Loucy (cell line): ENCODE measurements at regions not wholly inside any gene's neighbourhood (a gene's known extent, or its start where the extent isn't known, plus 50 kb on each side); places are given as distances from the start of the nearest gene placed in this dataset.

Experiments used
- EZH2phosphoT487 ChIP-seq: fragments of 200-600 bp; IDR thresholded peaks from 2 replicates; pipeline ENCODE4 v1.6.1; 2018; ENCODE audit warnings: antibody characterized with exemption, mild to moderate bottlenecking, moderate library complexity, borderline replicate concordance
- TF ChIP-seq, protein P1 (sequence below): fragments of 200-600 bp; sonication (generic); conservative IDR thresholded peaks from 2 replicates; pipeline ENCODE4 v1.5.1; 2014; ENCODE audit warnings: mild to moderate bottlenecking, antibody characterized with exemption, low read length

DNA sequence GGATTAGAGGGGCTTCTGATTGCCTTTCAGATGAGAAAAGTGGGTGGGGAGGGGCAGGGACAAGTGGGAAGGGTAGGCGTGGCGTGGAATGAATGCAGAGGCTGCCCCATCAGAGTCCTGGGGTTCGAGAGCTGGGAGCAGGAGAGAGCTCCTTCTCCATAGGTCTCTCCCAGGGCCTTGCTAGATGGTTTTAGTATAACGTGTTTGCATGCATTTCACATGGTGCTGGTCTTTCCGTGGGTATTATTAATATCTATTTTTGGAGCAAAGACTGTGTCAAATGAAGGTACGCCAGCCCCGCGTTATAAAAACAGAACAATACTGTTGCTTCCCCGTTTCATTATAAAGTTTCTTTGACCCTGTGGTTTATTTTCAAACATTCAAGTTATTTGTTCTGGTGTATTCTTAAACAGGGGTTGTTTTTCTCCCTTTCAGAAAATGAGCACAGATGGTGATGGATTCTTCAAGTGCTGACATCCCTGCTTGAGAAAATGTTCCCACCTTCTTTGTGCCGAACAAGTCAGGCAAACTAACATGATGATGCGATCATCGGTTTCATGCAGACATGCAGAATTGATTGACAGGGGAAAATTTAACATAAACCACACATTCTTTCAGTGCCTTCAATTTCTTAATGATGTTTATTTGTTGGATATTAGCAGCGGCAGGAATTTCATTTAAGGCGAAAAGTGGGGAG lies 62.1 kb upstream of the ZNF536 start:
- TF ChIP-seq, protein P1, sequence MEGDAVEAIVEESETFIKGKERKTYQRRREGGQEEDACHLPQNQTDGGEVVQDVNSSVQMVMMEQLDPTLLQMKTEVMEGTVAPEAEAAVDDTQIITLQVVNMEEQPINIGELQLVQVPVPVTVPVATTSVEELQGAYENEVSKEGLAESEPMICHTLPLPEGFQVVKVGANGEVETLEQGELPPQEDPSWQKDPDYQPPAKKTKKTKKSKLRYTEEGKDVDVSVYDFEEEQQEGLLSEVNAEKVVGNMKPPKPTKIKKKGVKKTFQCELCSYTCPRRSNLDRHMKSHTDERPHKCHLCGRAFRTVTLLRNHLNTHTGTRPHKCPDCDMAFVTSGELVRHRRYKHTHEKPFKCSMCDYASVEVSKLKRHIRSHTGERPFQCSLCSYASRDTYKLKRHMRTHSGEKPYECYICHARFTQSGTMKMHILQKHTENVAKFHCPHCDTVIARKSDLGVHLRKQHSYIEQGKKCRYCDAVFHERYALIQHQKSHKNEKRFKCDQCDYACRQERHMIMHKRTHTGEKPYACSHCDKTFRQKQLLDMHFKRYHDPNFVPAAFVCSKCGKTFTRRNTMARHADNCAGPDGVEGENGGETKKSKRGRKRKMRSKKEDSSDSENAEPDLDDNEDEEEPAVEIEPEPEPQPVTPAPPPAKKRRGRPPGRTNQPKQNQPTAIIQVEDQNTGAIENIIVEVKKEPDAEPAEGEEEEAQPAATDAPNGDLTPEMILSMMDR, result no peak
- TF ChIP-seq EZH2phosphoT487, result no peak
